Neuronal stem cell (in vitro differentiated cells): ENCODE measurements at regions not wholly inside any gene's neighbourhood (a gene's known extent, or its start where the extent isn't known, plus 50 kb on each side); places are given as distances from the start of the nearest gene placed in this dataset.

Source experiments
- DNase-seq: peaks from one replicate; pipeline ENCODE4 v3.0.0-alpha.2; 2013; ENCODE audit warnings: low spot score
- H2AFZ ChIP-seq: one replicate; pipeline ENCODE4 v1.6.1; 2013; ENCODE audit warnings: mild to moderate bottlenecking, low read length, inconsistent platforms
- H2AK5ac ChIP-seq: 2 replicates; pipeline ENCODE4 v1.6.1; 2013; ENCODE audit warnings: low read depth, mild to moderate bottlenecking, inconsistent platforms, low read length, moderate library complexity, mixed read lengths
- H2BK120ac ChIP-seq: 2 replicates; pipeline ENCODE4 v1.6.1; 2013; ENCODE audit warnings: low read depth, mild to moderate bottlenecking, inconsistent platforms, low read length, moderate library complexity, mixed read lengths
- H2BK12ac ChIP-seq: one replicate; pipeline ENCODE4 v1.6.1; 2013; ENCODE audit warnings: low read length, inconsistent platforms
- H2BK15ac ChIP-seq: 2 replicates; pipeline ENCODE4 v1.6.1; 2013; ENCODE audit warnings: mild to moderate bottlenecking, low read length, inconsistent platforms, mixed read lengths
- H2BK5ac ChIP-seq: one replicate; pipeline ENCODE4 v1.6.1; 2013; ENCODE audit warnings: inconsistent platforms, mild to moderate bottlenecking, low read length, moderate library complexity
- H3K14ac ChIP-seq: one replicate; pipeline ENCODE4 v1.6.1; 2013; ENCODE audit warnings: low read length, inconsistent platforms
- H3K18ac ChIP-seq: 2 replicates; pipeline ENCODE4 v1.6.1; 2013; ENCODE audit warnings: low read length, inconsistent platforms
- H3K23ac ChIP-seq: 2 replicates; pipeline ENCODE4 v1.6.1; 2013; ENCODE audit warnings: low read depth, mild to moderate bottlenecking, mixed read lengths, low read length, inconsistent platforms; ENCODE audit not compliant: poor library complexity
- H3K27ac ChIP-seq: replicated peaks from 3 replicates; pipeline ENCODE4 v1.5.1; 2013; ENCODE audit warnings: low read length, inconsistent platforms
- H3K27me3 ChIP-seq, 3 experiments: 2 replicates each; pipeline ENCODE4 v1.6.1; 2013; ENCODE audit warnings: low read length in 3 of 3, mild to moderate bottlenecking in 2 of 3, inconsistent platforms in 1 of 3, low read depth in 1 of 3, mixed read lengths in 1 of 3, moderate library complexity in 1 of 3; ENCODE audit not compliant: control insufficient read depth in 3 of 3, insufficient read depth in 3 of 3
- H3K36me3 ChIP-seq, 2 donors: replicated peaks in 1 of 2; 2 replicates each; pipeline ENCODE4 v1.6.1; 2013; ENCODE audit warnings: low read length in 2 of 2; ENCODE audit not compliant: control insufficient read depth in 2 of 2, insufficient read depth in 2 of 2
- H3K4ac ChIP-seq: 2 replicates; pipeline ENCODE4 v1.6.1; 2013; ENCODE audit warnings: inconsistent platforms, mild to moderate bottlenecking, low read length, moderate library complexity
- H3K4me1 ChIP-seq, 2 donors: 1 replicate in 1 of 2; 2 replicates in 1 of 2; pipeline ENCODE4 v1.6.1; 2013; ENCODE audit warnings: low read length in 2 of 2, low read depth in 1 of 2; ENCODE audit not compliant: control insufficient read depth in 2 of 2, insufficient read depth in 1 of 2
- H3K4me2 ChIP-seq: one replicate; pipeline ENCODE4 v1.6.1; 2013; ENCODE audit warnings: mild to moderate bottlenecking, low read length, inconsistent platforms; ENCODE audit not compliant: insufficient read depth, poor library complexity, severe bottlenecking
- H3K4me3 ChIP-seq, 2 donors: 2 replicates each; pipeline ENCODE4 v1.5.1; 2013; ENCODE audit warnings: low read length in 2 of 2, mild to moderate bottlenecking in 2 of 2, inconsistent platforms in 1 of 2, moderate library complexity in 1 of 2
- H3K79me1 ChIP-seq: one replicate; pipeline ENCODE4 v1.6.1; 2013; ENCODE audit warnings: low read depth, mild to moderate bottlenecking, inconsistent platforms, low read length, moderate library complexity
- H3K9ac ChIP-seq: one replicate; pipeline ENCODE4 v1.6.1; 2013; ENCODE audit warnings: mild to moderate bottlenecking, low read depth, low read length, inconsistent platforms; ENCODE audit not compliant: poor library complexity
- H3K9me3 ChIP-seq, 2 donors: replicated peaks in 1 of 2; 2 replicates each; pipeline versions ENCODE3 to v1.6.1; 2013; ENCODE audit warnings: low read length in 2 of 2, mild to moderate bottlenecking in 2 of 2, inconsistent platforms in 1 of 2, low read depth in 1 of 2, mixed read lengths in 1 of 2, moderate library complexity in 1 of 2; ENCODE audit not compliant: control insufficient read depth in 2 of 2, insufficient read depth in 1 of 2
- H4K8ac ChIP-seq: one replicate; pipeline ENCODE4 v1.6.1; 2013; ENCODE audit warnings: low read depth, mild to moderate bottlenecking, inconsistent platforms, low read length, moderate library complexity
- H4K91ac ChIP-seq: one replicate; pipeline ENCODE4 v1.6.1; 2013; ENCODE audit warnings: low read length, low read depth, mild to moderate bottlenecking, inconsistent platforms; ENCODE audit not compliant: poor library complexity
- WGBS, 2 donors: extraction: QIAGEN DNeasy Blood & Tissue Kit; methylation state at CpG; one replicate each; pipeline ENCODE4 v1.1.7; 2013; ENCODE audit warnings: missing lambda C conversion rate in 2 of 2, mixed read lengths in 1 of 2; ENCODE audit not compliant: insufficient read length in 2 of 2, insufficient replicate concordance in 1 of 2; ENCODE audit errors: extremely low coverage in 2 of 2; 5-methylcytosine and 5-hydroxymethylcytosine counted together

- no CpG with 5 or more reads among the region's 1 CpG for WGBS, 2 donors
Observed at GRCh38 chr6:141541581-141542324, 591.0 kb upstream of the GJE1 start.

GRCh38 chr6:141540207-141540606 lies 592.5 kb upstream of the GJE1 start:
- H3K4ac ChIP-seq = no peak overlapping the region
- H4K8ac ChIP-seq = no peak overlapping the region
- no peak overlapping the region for H2AFZ ChIP-seq
- H3K36me3 ChIP-seq = no peaks in the 10 kb centered on the region
- H2BK120ac ChIP-seq = no peak overlapping the region
- H3K18ac ChIP-seq = no peak overlapping the region
- H3K27me3 ChIP-seq = no peaks in the 10 kb centered on the region
- H3K4me3 ChIP-seq = no peak overlapping the region
- H3K4me2 ChIP-seq = no peak overlapping the region
- H2BK12ac ChIP-seq = no peak overlapping the region
- H3K9ac ChIP-seq = no peak overlapping the region
- peaks cover 0 to 6% of the 10 kb centered on the region in 2 donors for H3K4me1 ChIP-seq
- no peak overlapping the region for H2BK15ac ChIP-seq
- H2AK5ac ChIP-seq = no peak overlapping the region
- no peak overlapping the region for H4K91ac ChIP-seq
- DNase-seq = no peak
- WGBS, 2 donors = no CpG with 5 or more reads among the region's 4 CpGs
- no peak overlapping the region for H2BK5ac ChIP-seq
- H3K23ac ChIP-seq = no peak overlapping the region
- no peaks in the 10 kb centered on the region for H3K79me1 ChIP-seq
- H3K27ac ChIP-seq = no peak overlapping the region
- no peak overlapping the region for H3K14ac ChIP-seq
- peaks cover 0 to 2% of the 10 kb centered on the region in 2 donors for H3K9me3 ChIP-seq

More at GRCh38 chr6:141541581-141542324, 591.0 kb upstream of the GJE1 start:
- no peak overlapping the region for H3K27ac ChIP-seq
- no peak overlapping the region for H2BK120ac ChIP-seq
- no peak overlapping the region for H2BK5ac ChIP-seq
- H3K27me3 ChIP-seq = no peaks in the 10 kb centered on the region
- no peak overlapping the region for H4K91ac ChIP-seq
- no peak overlapping the region for H3K14ac ChIP-seq
- no peak overlapping the region for H2BK15ac ChIP-seq
- no peak overlapping the region for H2BK12ac ChIP-seq
- peak overlapping the region; percentile 54 for H2AFZ ChIP-seq
- H3K79me1 ChIP-seq = no peaks in the 10 kb centered on the region
- H3K9me3 ChIP-seq = peaks cover 0 to 5% of the 10 kb centered on the region in 2 donors
- peaks cover 0 to 6% of the 10 kb centered on the region in 2 donors for H3K4me1 ChIP-seq
- no peak overlapping the region for H3K4ac ChIP-seq
- H3K18ac ChIP-seq = no peak overlapping the region
- H3K4me3 ChIP-seq = no peak overlapping the region
- H3K9ac ChIP-seq = no peak overlapping the region
- no peak overlapping the region for H4K8ac ChIP-seq
- no peak overlapping the region for H3K4me2 ChIP-seq
- H2AK5ac ChIP-seq = no peak overlapping the region
- no peak overlapping the region for H3K23ac ChIP-seq
- no peak for DNase-seq
- no peaks in the 10 kb centered on the region for H3K36me3 ChIP-seq

- peaks cover 0 to 2% of the 10 kb centered on the region in 2 donors for H3K9me3 ChIP-seq
- no peaks in the 10 kb centered on the region for H3K36me3 ChIP-seq
- no peak overlapping the region for H3K4me3 ChIP-seq
- no peak overlapping the region for H4K8ac ChIP-seq
- H3K27me3 ChIP-seq = no peaks in the 10 kb centered on the region
- H3K23ac ChIP-seq = no peak overlapping the region
- H3K4ac ChIP-seq = no peak overlapping the region
- no peak overlapping the region for H3K14ac ChIP-seq
- DNase-seq = no peak
- no peak overlapping the region for H2AK5ac ChIP-seq
- no peak overlapping the region for H2BK15ac ChIP-seq
- peak overlapping the region; percentile 5 for H2AFZ ChIP-seq
- peaks cover 0 to 6% of the 10 kb centered on the region in 2 donors for H3K4me1 ChIP-seq
- H2BK120ac ChIP-seq = no peak overlapping the region
- H2BK5ac ChIP-seq = no peak overlapping the region
- H4K91ac ChIP-seq = no peak overlapping the region
- no peak overlapping the region for H2BK12ac ChIP-seq
- WGBS, 2 donors = no CpG with 5 or more reads among the region's 1 CpG
- no peaks in the 10 kb centered on the region for H3K79me1 ChIP-seq
- H3K9ac ChIP-seq = no peak overlapping the region
- no peak overlapping the region for H3K27ac ChIP-seq
- no peak overlapping the region for H3K4me2 ChIP-seq
- H3K18ac ChIP-seq = no peak overlapping the region
Observed at GRCh38 chr6:141539617-141540016, 593.1 kb upstream of the GJE1 start.

GRCh38 chr6:141532211-141532610 lies 600.5 kb upstream of the GJE1 start:
- H3K79me1 ChIP-seq = no peaks in the 10 kb centered on the region
- WGBS, 2 donors = no CpG with 5 or more reads among the region's 2 CpGs
- H2BK12ac ChIP-seq = no peak overlapping the region
- no peak overlapping the region for H3K23ac ChIP-seq
- no peaks in the 10 kb centered on the region for H3K27me3 ChIP-seq
- H4K91ac ChIP-seq = no peak overlapping the region
- H3K4me1 ChIP-seq = peaks cover 0 to 2% of the 10 kb centered on the region in 2 donors
- no peak overlapping the region for H2BK15ac ChIP-seq
- H3K36me3 ChIP-seq = no peaks in the 10 kb centered on the region
- no peak overlapping the region for H3K4me3 ChIP-seq
- H3K18ac ChIP-seq = peak overlapping the region; percentile 52
- no peak overlapping the region for H3K4me2 ChIP-seq
- DNase-seq = no peak
- no peak overlapping the region for H3K9ac ChIP-seq
- no peak overlapping the region for H3K27ac ChIP-seq
- H3K9me3 ChIP-seq = no peaks in the 10 kb centered on the region
- no peak overlapping the region for H3K4ac ChIP-seq
- H2BK5ac ChIP-seq = no peak overlapping the region
- no peak overlapping the region for H4K8ac ChIP-seq
- no peak overlapping the region for H3K14ac ChIP-seq
- no peak overlapping the region for H2AK5ac ChIP-seq
- H2BK120ac ChIP-seq = no peak overlapping the region
- H2AFZ ChIP-seq = no peak overlapping the region
